ENCODE measurements at regions not wholly inside any gene's neighbourhood (a gene's known extent, or its start where the extent isn't known, plus 50 kb on each side); places are given as distances from the start of the nearest gene placed in this dataset.

- intact Hi-C loops (cut with micrococcal nuclease; ENCODE audit: unreplicated experiment): no loop called here
- Histone ChIP-seq H3K27me3 (ENCODE audit: control insufficient read depth, insufficient read depth, low read length) (no peaks in the 10 kb centered on the region), H3K4me3 (ENCODE audit: low read depth in 2 of 2, low read length in 2 of 2) (no peak overlapping the region), H3K36me3 (ENCODE audit: control insufficient read depth, insufficient read depth, low read length) (no peaks in the 10 kb centered on the region), H3K9me3 (ENCODE audit: control insufficient read depth, insufficient read depth, low read depth, low read length) (no peaks in the 10 kb centered on the region), H3K27ac (ENCODE audit: low read length) (no peak overlapping the region), H3K4me1 (ENCODE audit: control insufficient read depth, insufficient read depth, low read length) (no peaks in the 10 kb centered on the region)
- ChIA-PET POLR2A (no interaction called here), CTCF (no interaction called here)
- in situ Hi-C loops (cut with HindIII; ENCODE audit: low pct_unique_long_range_greater_than_20kb, low sequenced_read_pairs): no loop called here
- DNase-seq (ENCODE audit: low read depth, low spot score) (no peak), ATAC-seq (no peak)
- TF ChIP-seq SIN3A (IDR thresholded peaks at IDR 0.05; ENCODE audit: borderline replicate concordance, insufficient read depth, low read depth, low read length) (no peak), REST (IDR thresholded peaks at IDR 0.05; ENCODE audit: insufficient read depth in 1 of 2, low read depth in 2 of 2, low read length in 1 of 2) (no peak), CTCF (IDR thresholded peaks at IDR 0.05) (no peak), TCF7L2 (IDR thresholded peaks at IDR 0.05; ENCODE audit: low read depth, low read length) (no peak), POLR2AphosphoS5 (IDR thresholded peaks at IDR 0.05; ENCODE audit: low read depth, low read length) (no peak)
- no TSS peak for BruUV-seq (replicated peaks)
Measured at GRCh38 chr11:39462506-39462905, 1996.9 kb downstream of the LRRC4C start.

GRCh38 chr11:39461066-39461465 is 1998.4 kb downstream of the LRRC4C start:
- Histone ChIP-seq H3K4me3 (ENCODE audit: low read depth in 2 of 2, low read length in 2 of 2) (no peak overlapping the region), H3K27ac (ENCODE audit: low read length) (no peak overlapping the region), H3K4me1 (ENCODE audit: control insufficient read depth, insufficient read depth, low read length) (no peaks in the 10 kb centered on the region), H3K36me3 (ENCODE audit: control insufficient read depth, insufficient read depth, low read length) (no peaks in the 10 kb centered on the region), H3K27me3 (ENCODE audit: control insufficient read depth, insufficient read depth, low read length) (no peaks in the 10 kb centered on the region), H3K9me3 (ENCODE audit: control insufficient read depth, insufficient read depth, low read depth, low read length) (no peaks in the 10 kb centered on the region)
- ChIA-PET POLR2A (interaction anchor here (0.5 kb wide), 1 partner anchor 242 kb away, joined by 10 read pairs; no protein-coding TSS in a partner anchor), CTCF (no interaction called here)
- in situ Hi-C loops (cut with HindIII; ENCODE audit: low pct_unique_long_range_greater_than_20kb, low sequenced_read_pairs) (no loop called here), intact Hi-C loops (cut with micrococcal nuclease; ENCODE audit: unreplicated experiment) (no loop called here)
- TF ChIP-seq CTCF (IDR thresholded peaks at IDR 0.05) (no peak), POLR2AphosphoS5 (IDR thresholded peaks at IDR 0.05; ENCODE audit: low read depth, low read length) (no peak), TCF7L2 (IDR thresholded peaks at IDR 0.05; ENCODE audit: low read depth, low read length) (no peak), SIN3A (IDR thresholded peaks at IDR 0.05; ENCODE audit: borderline replicate concordance, insufficient read depth, low read depth, low read length) (no peak)
- DNase-seq (ENCODE audit: low read depth, low spot score) (no peak), ATAC-seq (no peak)
- BruUV-seq (replicated peaks): no TSS peak

Measured in Panc1 (cell line).